EL (cell line): ENCODE measurements at regions not wholly inside any gene's neighbourhood (a gene's known extent, or its start where the extent isn't known, plus 50 kb on each side); places are given as distances from the start of the nearest gene placed in this dataset.
A peak's percentile ranks its signal among the peaks of the same experiment; 100 is the strongest.

Source experiments
- DNase-seq: peaks from one replicate; pipeline ENCODE4 v3.0.0-alpha.2; 2016

- DNase-seq = no peak
Observed at GRCh38 chr12:77388445-77389265, 323.3 kb upstream of the E2F7 start.

DNA sequence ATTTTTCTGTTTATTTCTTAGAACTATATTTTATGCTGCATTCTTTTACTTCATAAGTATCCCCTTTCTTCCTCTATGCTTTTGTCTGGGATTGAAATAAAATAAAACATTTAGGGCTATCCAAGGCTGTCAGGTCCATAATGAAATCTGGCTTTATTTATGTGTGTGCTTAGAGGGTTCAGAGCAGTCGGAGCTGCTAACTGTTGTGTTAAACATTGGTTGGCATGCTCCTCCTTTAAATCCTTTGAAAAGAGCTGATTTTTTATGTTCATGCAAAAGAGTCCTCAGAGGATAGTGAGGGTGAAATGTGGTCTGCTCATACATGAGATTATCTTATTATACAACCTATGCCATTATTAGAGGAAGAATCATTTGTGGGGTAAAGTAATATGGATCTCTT is 322.3 kb upstream of the E2F7 start:
- DNase-seq = no peak

- no peak for DNase-seq
Observed at GRCh38 chr12:77387214-77387613, 321.8 kb upstream of the E2F7 start.

DNA sequence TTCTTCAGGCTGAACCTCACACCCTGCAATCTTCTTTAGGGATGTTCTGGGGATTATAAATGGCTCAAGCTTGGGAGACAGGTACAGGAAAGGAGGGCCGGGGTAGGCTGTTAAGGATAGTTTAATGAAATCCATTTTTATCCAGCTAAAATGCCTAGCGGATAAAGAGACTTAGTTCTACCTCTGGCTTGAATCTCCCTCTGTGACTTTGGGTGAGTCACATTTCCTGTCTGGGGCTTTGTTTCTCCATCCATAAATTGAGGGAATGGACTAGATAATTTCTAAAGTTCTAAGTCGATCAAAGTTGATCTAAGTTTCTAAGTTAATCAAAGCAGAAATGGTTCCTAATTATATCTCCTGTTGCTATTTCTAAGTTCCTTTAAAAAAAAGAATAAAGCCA is 319.6 kb upstream of the E2F7 start:
- no peak for DNase-seq

DNA sequence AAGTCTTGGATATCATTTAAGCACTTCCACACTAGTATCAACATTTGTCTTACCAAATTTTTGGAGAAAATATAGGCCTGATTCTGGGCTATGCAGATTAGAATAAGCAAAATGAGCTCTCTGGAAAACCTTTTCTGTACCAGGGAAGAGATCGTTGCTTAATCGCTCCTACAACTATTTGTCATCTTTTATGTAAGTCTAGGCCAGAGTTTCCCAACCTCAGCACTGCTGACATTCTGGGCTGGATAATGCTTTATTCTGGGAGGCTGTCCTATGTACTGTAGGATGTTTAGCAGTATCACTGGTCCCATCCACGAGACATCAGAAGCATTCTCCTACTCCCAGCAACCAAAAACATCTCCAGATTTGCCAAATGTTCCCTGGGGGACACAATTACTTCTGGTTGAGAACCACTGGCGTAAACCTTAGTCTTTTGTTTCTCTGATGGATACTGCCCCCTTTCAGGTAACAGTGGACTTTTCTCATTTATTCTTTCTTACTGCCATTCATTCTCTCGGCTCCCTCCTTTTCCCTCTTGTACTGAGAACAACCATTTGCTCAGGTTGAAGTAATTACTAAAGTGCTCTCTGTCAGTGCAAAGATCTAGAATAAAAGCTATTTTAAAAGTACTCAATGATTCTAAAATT is 316.9 kb upstream of the E2F7 start:
- DNase-seq = no peak

DNA sequence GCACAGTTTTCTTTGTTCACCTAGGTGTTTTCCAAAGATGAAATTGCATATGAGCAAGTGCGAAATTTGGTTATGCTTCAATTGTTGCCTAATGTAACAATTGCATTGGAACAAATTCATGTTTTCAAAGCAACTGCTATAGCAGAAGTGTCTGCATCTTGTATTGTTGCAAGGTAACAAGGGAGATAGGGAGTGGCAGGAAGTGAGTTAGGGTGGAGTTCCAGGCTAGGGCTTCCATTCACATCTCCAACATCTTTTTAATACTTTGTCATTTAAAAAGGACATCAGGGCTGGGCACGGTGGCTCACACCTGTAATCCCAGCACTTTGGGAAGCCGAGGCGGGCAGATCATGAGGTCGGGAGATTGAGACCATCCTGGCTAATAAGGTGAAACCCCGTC is 312.3 kb upstream of the E2F7 start:
- DNase-seq = no peak

DNA sequence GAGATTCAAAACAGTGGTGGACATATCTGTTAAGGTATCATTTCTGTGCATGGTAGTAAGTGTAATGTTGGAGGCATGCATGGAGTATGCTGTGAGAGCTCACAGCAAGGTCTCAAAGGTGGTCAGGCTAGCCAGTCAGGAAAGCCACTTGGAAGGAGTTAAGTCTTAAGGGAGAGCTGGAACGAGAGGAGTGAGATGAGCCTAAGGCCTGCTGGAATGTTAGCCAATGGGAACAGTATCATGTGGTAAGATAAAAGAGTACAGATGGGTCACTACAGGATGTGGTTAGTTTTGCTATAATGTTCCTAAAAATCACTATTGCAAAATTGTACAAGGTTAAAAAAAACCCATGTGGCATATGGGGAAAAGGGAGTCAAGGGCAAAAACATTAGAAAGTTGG is 311.7 kb upstream of the E2F7 start:
- DNase-seq = peak; percentile 6

GRCh38 chr12:77374673-77375072 is 309.3 kb upstream of the E2F7 start:
- DNase-seq = no peak

- DNase-seq = no peak
Observed at GRCh38 chr12:77372494-77372893, 307.1 kb upstream of the E2F7 start.

GRCh38 chr12:77372026-77372425 is 306.7 kb upstream of the E2F7 start:
- DNase-seq = no peak

- DNase-seq = no peak
Observed at GRCh38 chr12:77368379-77368778, 303.0 kb upstream of the E2F7 start.

DNA sequence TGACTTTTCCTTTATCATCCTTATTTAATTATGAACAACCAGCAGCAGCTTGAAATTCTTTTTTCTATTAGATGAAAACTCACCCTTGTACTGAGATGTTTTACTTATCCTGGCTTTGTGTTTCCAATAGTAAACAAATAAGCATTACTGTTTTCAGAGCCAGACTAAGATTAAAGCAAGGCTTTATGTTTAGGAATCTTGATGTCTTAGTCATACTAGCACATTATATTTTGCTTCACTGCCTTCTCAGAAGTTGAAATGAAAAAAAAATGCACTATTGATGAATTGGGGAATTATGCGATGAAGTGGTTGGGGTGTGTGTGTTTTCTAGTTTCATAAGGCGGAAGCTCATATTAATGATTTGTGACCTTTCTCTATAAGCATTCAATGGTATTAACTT is 301.2 kb upstream of the E2F7 start:
- DNase-seq = no peak

- no peak for DNase-seq
Observed at GRCh38 chr12:77364400-77364799, 299.0 kb upstream of the E2F7 start.

DNA sequence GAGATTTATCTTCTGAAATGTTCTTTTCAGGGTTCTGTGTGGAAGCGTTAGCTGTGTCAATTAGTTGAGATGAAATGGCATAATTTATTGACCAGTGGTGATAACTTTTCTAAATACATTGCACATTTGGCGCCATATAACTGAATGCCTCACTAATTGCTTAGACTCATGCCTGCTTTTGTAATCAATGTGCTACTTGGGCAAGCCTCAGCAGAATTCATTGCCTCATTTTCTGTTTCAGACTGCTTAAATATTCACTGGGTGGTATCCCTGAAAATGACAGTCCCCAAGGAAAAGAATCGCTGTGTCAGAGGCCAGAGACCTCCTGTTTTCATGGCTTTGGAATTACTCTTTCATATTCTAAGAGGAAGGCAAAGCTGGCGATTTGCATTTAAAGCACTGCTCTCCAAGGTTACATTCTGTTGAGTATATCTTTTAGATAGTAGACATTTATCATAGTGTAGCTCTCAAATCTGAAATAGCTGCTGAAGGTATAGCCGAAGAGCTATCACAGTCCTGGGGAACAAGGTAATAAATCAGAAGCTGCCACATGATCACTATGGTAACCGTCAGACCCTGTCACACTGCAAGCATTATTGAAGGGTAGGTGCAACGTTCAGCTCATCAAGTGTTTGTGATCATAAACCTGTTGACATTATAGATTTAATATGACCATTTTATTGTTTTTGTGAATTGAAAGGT is 297.3 kb upstream of the E2F7 start:
- DNase-seq = no peak

GRCh38 chr12:77357655-77358054 is 292.3 kb upstream of the E2F7 start:
- DNase-seq = no peak

DNA sequence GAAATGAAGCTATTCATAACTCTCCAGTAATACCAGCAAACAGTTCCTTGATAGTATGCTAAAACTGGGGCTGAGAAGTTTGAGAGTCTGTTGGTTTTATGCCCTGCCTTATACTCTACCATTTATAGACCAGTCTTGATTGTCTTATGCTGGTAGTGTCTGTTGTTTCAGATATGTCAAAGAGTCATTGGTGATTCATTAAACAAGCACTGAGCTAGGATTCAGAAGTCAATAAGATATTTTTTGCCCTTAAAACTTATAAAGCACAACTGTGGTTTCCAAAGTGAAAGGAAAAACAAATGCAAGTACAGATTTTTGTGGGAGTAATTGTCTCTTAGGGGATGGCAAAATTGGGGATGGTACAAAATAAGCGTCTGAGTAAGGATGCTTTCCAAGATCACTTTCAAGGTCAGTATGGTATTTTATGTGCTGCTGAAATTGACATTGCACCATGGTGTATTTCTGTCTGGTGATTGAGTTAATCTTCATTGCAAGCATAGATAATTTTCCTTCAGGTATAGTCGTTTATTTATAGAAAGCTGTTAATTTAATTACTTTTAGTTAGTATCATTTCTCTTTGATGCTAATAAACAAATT is 289.5 kb upstream of the E2F7 start:
- DNase-seq = peak; percentile 3

- DNase-seq = no peak
Observed at GRCh38 chr12:77352946-77353345, 287.6 kb upstream of the E2F7 start.

- DNase-seq = no peak
Observed at GRCh38 chr12:77351860-77352259, 286.5 kb upstream of the E2F7 start.

- DNase-seq = no peak
Observed at GRCh38 chr12:77349689-77350370, 284.5 kb upstream of the E2F7 start.

GRCh38 chr12:77347017-77347416 is 281.6 kb upstream of the E2F7 start:
- no peak for DNase-seq

- no peak for DNase-seq
Observed at GRCh38 chr12:77345336-77345735, 280.0 kb upstream of the E2F7 start.

GRCh38 chr12:77344651-77345050 is 279.3 kb upstream of the E2F7 start:
- DNase-seq = no peak

- DNase-seq = peak; percentile 14
Observed at GRCh38 chr12:77343291-77343690, 277.9 kb upstream of the E2F7 start.
